Smooth muscle cell (in vitro differentiated cells): ENCODE measurements at regions not wholly inside any gene's neighbourhood (a gene's known extent, or its start where the extent isn't known, plus 50 kb on each side); places are given as distances from the start of the nearest gene placed in this dataset.

ENCODE experiments used
- DNase-seq: peaks from one replicate; lab custom pipeline; 2025; ENCODE audit not compliant: unreplicated experiment; lab: John Stamatoyannopoulos, UW
- H2AFZ ChIP-seq: fragments of 200-600 bp; sonication (generic); 2 replicates; pipeline ENCODE4 v1.6.0; 2016; ENCODE audit warnings: antibody characterized with exemption, low read depth, mild to moderate bottlenecking
- H3F3A ChIP-seq: fragments of 200-600 bp; sonication (generic); 2 replicates; pipeline ENCODE4 v1.6.0; 2017; ENCODE audit warnings: antibody characterized with exemption, low read depth
- H3K27ac ChIP-seq: fragments of 200-600 bp; sonication (generic); 2 replicates; pipeline ENCODE4 v1.5.1; 2016; ENCODE audit warnings: low read depth, mild to moderate bottlenecking
- H3K27me3 ChIP-seq: fragments of 200-600 bp; sonication (generic); 2 replicates; pipeline ENCODE4 v1.6.1; 2016; ENCODE audit warnings: low read depth, mild to moderate bottlenecking
- H3K36me3 ChIP-seq: fragments of 200-600 bp; sonication (generic); 2 replicates; pipeline ENCODE4 v1.5.1; 2016; ENCODE audit warnings: low read depth
- H3K4me1 ChIP-seq: fragments of 200-600 bp; sonication (generic); 2 replicates; pipeline ENCODE4 v1.5.1; 2016; ENCODE audit warnings: low read depth
- H3K4me2 ChIP-seq: fragments of 200-600 bp; sonication (generic); 2 replicates; pipeline ENCODE4 v1.6.0; 2016; ENCODE audit warnings: mild to moderate bottlenecking
- H3K4me3 ChIP-seq: fragments of 200-600 bp; sonication (generic); 2 replicates; pipeline ENCODE4 v1.5.1; 2016; ENCODE audit warnings: mild to moderate bottlenecking
- H3K79me2 ChIP-seq: fragments of 200-600 bp; sonication (generic); 2 replicates; pipeline ENCODE4 v1.6.0; 2016; ENCODE audit warnings: low read depth, mild to moderate bottlenecking
- H3K9ac ChIP-seq: fragments of 200-600 bp; sonication (generic); 2 replicates; pipeline ENCODE4 v1.6.0; 2016; ENCODE audit warnings: low read depth
- H3K9me3 ChIP-seq: fragments of 200-600 bp; sonication (generic); replicated peaks from 2 replicates; pipeline ENCODE4 v1.5.1; 2016; ENCODE audit warnings: low read depth
- H4K20me1 ChIP-seq: fragments of 200-600 bp; sonication (generic); 2 replicates; pipeline ENCODE4 v1.6.0; 2016; ENCODE audit warnings: low read depth
- WGBS: methylation state at CpG from one replicate; pipeline ENCODE4 v1.1.7; 2016; ENCODE audit warnings: low lambda C conversion rate; 5-methylcytosine and 5-hydroxymethylcytosine counted together
- TF ChIP-seq, protein P1 (sequence below): fragments of 200-600 bp; sonication (generic); IDR thresholded peaks from 2 replicates; pipeline ENCODE4 v1.5.1; 2017; ENCODE audit warnings: borderline replicate concordance, mild to moderate bottlenecking, antibody characterized with exemption; ENCODE audit not compliant: insufficient read depth, poor library complexity, severe bottlenecking

- Histone ChIP-seq H3F3A (no peaks in the 10 kb centered on the region), H3K4me2 (no peak overlapping the region), H3K4me1 (no peaks in the 10 kb centered on the region), H3K36me3 (no peaks in the 10 kb centered on the region), H3K79me2 (no peaks in the 10 kb centered on the region), H4K20me1 (no peaks in the 10 kb centered on the region), H3K9ac (no peak overlapping the region), H3K4me3 (no peak overlapping the region), H3K27me3 (peaks cover 3% of the 10 kb centered on the region), H2AFZ (no peak overlapping the region), H3K27ac (no peak overlapping the region), H3K9me3 (no peaks in the 10 kb centered on the region)
- no peak for DNase-seq
- TF ChIP-seq, protein P1, sequence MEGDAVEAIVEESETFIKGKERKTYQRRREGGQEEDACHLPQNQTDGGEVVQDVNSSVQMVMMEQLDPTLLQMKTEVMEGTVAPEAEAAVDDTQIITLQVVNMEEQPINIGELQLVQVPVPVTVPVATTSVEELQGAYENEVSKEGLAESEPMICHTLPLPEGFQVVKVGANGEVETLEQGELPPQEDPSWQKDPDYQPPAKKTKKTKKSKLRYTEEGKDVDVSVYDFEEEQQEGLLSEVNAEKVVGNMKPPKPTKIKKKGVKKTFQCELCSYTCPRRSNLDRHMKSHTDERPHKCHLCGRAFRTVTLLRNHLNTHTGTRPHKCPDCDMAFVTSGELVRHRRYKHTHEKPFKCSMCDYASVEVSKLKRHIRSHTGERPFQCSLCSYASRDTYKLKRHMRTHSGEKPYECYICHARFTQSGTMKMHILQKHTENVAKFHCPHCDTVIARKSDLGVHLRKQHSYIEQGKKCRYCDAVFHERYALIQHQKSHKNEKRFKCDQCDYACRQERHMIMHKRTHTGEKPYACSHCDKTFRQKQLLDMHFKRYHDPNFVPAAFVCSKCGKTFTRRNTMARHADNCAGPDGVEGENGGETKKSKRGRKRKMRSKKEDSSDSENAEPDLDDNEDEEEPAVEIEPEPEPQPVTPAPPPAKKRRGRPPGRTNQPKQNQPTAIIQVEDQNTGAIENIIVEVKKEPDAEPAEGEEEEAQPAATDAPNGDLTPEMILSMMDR, result no peak
Measured at GRCh38 chr6:102623201-102623600, 1229.7 kb downstream of the GRIK2 start.

DNA sequence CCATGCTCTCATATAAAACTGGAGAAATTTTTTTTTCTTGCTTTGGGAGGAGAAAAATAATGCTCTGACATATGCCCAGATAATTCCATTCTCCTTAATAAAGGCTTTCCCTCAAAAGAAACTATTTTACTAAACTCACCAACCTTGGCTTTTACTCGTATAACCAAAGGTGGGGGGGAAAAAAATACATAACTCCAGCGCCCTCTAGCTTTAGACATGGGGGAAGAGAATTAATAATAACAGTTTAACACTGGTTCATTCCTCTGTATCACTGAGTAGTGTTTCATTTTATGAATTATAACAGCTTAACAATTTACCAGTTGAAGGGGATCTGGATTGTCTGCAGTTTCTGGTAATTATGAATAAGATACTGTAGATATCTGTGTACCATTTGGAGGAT is 1226.1 kb downstream of the GRIK2 start:
- H3K9ac ChIP-seq, result no peak overlapping the region

GRCh38 chr6:102582569-102582968 is 1189.1 kb downstream of the GRIK2 start:
- no peaks in the 10 kb centered on the region for H4K20me1 ChIP-seq
- H3K4me3 ChIP-seq, result no peak overlapping the region
- no peaks in the 10 kb centered on the region for H3F3A ChIP-seq
- TF ChIP-seq, protein P1, result no peak
- H3K9me3 ChIP-seq, result no peaks in the 10 kb centered on the region
- no peaks in the 10 kb centered on the region for H3K79me2 ChIP-seq
- H3K27ac ChIP-seq, result no peak overlapping the region
- no peaks in the 10 kb centered on the region for H3K27me3 ChIP-seq
- H3K9ac ChIP-seq, result no peak overlapping the region
- no peak for DNase-seq
- no peaks in the 10 kb centered on the region for H3K36me3 ChIP-seq
- H3K4me1 ChIP-seq, result no peaks in the 10 kb centered on the region
- no peak overlapping the region for H2AFZ ChIP-seq
- H3K4me2 ChIP-seq, result no peak overlapping the region
- 96% methylated on average over 5 of the region's 5 CpGs for WGBS

More for the DNA sequence above, 1226.1 kb downstream of the GRIK2 start:
- H4K20me1 ChIP-seq, result no peaks in the 10 kb centered on the region
- no peaks in the 10 kb centered on the region for H3K79me2 ChIP-seq
- H3K36me3 ChIP-seq, result no peaks in the 10 kb centered on the region
- H3K27me3 ChIP-seq, result peaks cover under 1% of the 10 kb centered on the region
- DNase-seq, result no peak
- H3K4me1 ChIP-seq, result no peaks in the 10 kb centered on the region
- no peak overlapping the region for H3K27ac ChIP-seq
- no peaks in the 10 kb centered on the region for H3K9me3 ChIP-seq
- no peaks in the 10 kb centered on the region for H3F3A ChIP-seq
- H3K4me2 ChIP-seq, result no peak overlapping the region
- H2AFZ ChIP-seq, result no peak overlapping the region
- H3K4me3 ChIP-seq, result no peak overlapping the region
- TF ChIP-seq, protein P1, result peak; percentile 67
- 13% methylated on average over 2 of the region's 2 CpGs for WGBS

DNA sequence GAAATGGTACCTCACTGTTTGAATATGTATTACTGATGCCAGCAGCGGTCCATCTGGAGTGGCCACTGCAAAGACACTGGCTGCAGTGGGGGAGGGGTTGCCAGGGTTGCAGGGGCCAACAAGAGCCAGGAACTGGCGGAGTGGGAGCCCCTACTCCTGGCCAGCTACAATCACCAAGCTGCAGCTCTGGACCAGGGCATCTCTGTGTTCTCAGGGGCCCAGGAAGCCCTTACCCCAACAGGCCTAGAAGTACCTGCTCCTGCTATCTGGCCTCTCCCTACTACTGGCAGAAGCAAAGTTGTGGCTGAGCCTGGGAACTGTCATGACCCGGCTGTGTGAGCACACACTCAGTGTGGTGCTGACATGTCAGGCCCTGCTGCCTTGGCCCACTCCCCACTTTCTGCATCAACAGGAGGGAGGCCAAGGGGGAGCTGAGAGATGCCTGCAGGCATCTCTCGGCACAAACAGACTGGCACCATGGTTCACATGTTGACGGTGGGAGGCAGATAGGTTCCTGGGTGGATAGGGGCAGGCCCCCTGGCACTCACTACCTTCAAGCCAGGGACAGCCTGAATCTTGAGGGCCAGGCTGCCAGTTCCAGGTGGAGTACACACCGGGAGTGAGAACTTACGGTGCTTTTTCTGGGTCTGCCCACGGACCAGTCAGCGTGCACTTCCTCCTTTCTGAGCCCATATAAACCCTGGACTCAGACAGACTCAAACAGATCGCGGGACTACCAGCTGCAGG is 1188.0 kb downstream of the GRIK2 start:
- WGBS, result 87% methylated on average over 11 of the region's 11 CpGs
- no peak overlapping the region for H3K9ac ChIP-seq

More for the DNA sequence above, 1188.0 kb downstream of the GRIK2 start:
- Histone ChIP-seq H4K20me1 (no peaks in the 10 kb centered on the region), H3K4me3 (no peak overlapping the region), H3K36me3 (no peaks in the 10 kb centered on the region), H3K27me3 (no peaks in the 10 kb centered on the region), H3K4me2 (no peak overlapping the region), H3K79me2 (no peaks in the 10 kb centered on the region), H3K4me1 (no peaks in the 10 kb centered on the region), H3F3A (no peaks in the 10 kb centered on the region), H3K9me3 (no peaks in the 10 kb centered on the region), H3K27ac (no peak overlapping the region), H2AFZ (no peak overlapping the region)
- TF ChIP-seq, protein P1, result no peak
- DNase-seq, result no peak
